H1 (cell line): ENCODE measurements at regions not wholly inside any gene's neighbourhood (a gene's known extent, or its start where the extent isn't known, plus 50 kb on each side); places are given as distances from the start of the nearest gene placed in this dataset.

Experiments
- CTCF ChIA-PET: fragments of 300-600 bp; sonication (Branson Sonifier 250); formaldehyde crosslinking; loops from one replicate; lab custom pipeline; 2021; ENCODE audit not compliant: partially characterized antibody; lab: Charles Lee
- POLR2A ChIA-PET: fragments of 300-600 bp; sonication (Branson Sonifier 250); formaldehyde crosslinking; loops from one replicate; lab custom pipeline; 2021; ENCODE audit warnings: inconsistent platforms; ENCODE audit not compliant: partially characterized antibody; lab: Charles Lee
- DNase-seq, 2 experiments: peaks; one replicate each; pipeline versions ENCODE4 v3.0.0 to v3.0.0-alpha.2; 2010 to 2022; ENCODE audit warnings: low spot score in 2 of 2, low read depth in 1 of 2, mixed read lengths in 1 of 2
- FAIRE-seq: peaks from 2 replicates; lab custom pipeline; 2011; peaks lifted over from hg19 to GRCh38; lab: Jason Lieb, UNC
- H2AFZ ChIP-seq: 2 replicates; pipeline ENCODE4 v1.8.1; 2012; ENCODE audit warnings: low read length, inconsistent platforms
- H2AK5ac ChIP-seq: 2 replicates; pipeline ENCODE4 v1.6.1; 2013; ENCODE audit warnings: low read depth, low read length
- H2BK120ac ChIP-seq: replicated peaks from 2 replicates; pipeline ENCODE3; 2013; ENCODE audit warnings: low read depth, low read length, inconsistent platforms
- H2BK12ac ChIP-seq: 2 replicates; pipeline ENCODE4 v1.6.1; 2013; ENCODE audit warnings: low read depth, low read length
- H2BK15ac ChIP-seq: 2 replicates; pipeline ENCODE4 v1.6.1; 2013; ENCODE audit warnings: low read length
- H2BK20ac ChIP-seq: 2 replicates; pipeline ENCODE4 v1.6.1; 2013; ENCODE audit warnings: low read length
- H2BK5ac ChIP-seq: 2 replicates; pipeline ENCODE4 v1.6.1; 2013; ENCODE audit warnings: low read depth, low read length
- H3K14ac ChIP-seq: 2 replicates; pipeline ENCODE4 v1.6.1; 2013; ENCODE audit warnings: inconsistent platforms; ENCODE audit not compliant: insufficient read length
- H3K18ac ChIP-seq: 2 replicates; pipeline ENCODE4 v1.6.1; 2013; ENCODE audit warnings: low read length; ENCODE audit errors: extremely low read depth
- H3K23ac ChIP-seq: 2 replicates; pipeline ENCODE4 v1.6.1; 2013; ENCODE audit warnings: inconsistent platforms; ENCODE audit not compliant: insufficient read length
- H3K23me2 ChIP-seq: 2 replicates; pipeline ENCODE4 v1.6.1; 2013; ENCODE audit warnings: low read depth, low read length
- H3K27ac ChIP-seq: 2 replicates; pipeline ENCODE4 v1.6.1; 2011; ENCODE audit warnings: low read depth, low read length, inconsistent platforms
- H3K27me3 ChIP-seq, 4 experiments: replicated peaks in 1 of 4; 1 replicate in 1 of 4; 2 replicates in 3 of 4; pipeline versions ENCODE4 v1.6.1 to v1.8.1; 2011 to 2013; ENCODE audit warnings: low read length in 3 of 4, mild to moderate bottlenecking in 3 of 4, inconsistent platforms in 2 of 4, mixed read lengths in 2 of 4, moderate library complexity in 1 of 4; ENCODE audit not compliant: control insufficient read depth in 3 of 4, insufficient read depth in 3 of 4; ENCODE audit errors: extremely low read depth in 1 of 4
- H3K36me3 ChIP-seq, 4 experiments: 2 replicates each; pipeline versions ENCODE4 v1.6.1 to v1.8.1; 2011 to 2013; ENCODE audit warnings: mild to moderate bottlenecking in 4 of 4, low read length in 3 of 4, moderate library complexity in 2 of 4, control low read depth in 1 of 4, inconsistent platforms in 1 of 4; ENCODE audit not compliant: insufficient read depth in 4 of 4, control insufficient read depth in 2 of 4
- H3K4ac ChIP-seq: replicated peaks from 2 replicates; pipeline ENCODE3; 2013; ENCODE audit warnings: low read length, low read depth, mixed read lengths, inconsistent platforms; ENCODE audit not compliant: insufficient read length
- H3K4me1 ChIP-seq, 4 experiments: replicated peaks in 1 of 4; 1 replicate in 1 of 4; 2 replicates in 3 of 4; pipeline versions ENCODE4 v1.6.1 to v1.8.1; 2011 to 2013; ENCODE audit warnings: low read length in 3 of 4, inconsistent platforms in 2 of 4, mixed read lengths in 1 of 4; ENCODE audit not compliant: insufficient read depth in 4 of 4, control insufficient read depth in 3 of 4
- H3K4me2 ChIP-seq, 2 experiments: 2 replicates each; pipeline versions ENCODE4 v1.6.1 to v1.8.1; 2011 to 2013; ENCODE audit warnings: low read depth in 2 of 2, low read length in 2 of 2, control low read depth in 1 of 2, inconsistent platforms in 1 of 2, mild to moderate bottlenecking in 1 of 2; ENCODE audit not compliant: insufficient read depth in 1 of 2
- H3K4me3 ChIP-seq, 4 experiments: fragments of 200-600, 300-600 bp in 1 of 4; sonication (generic), shearing (Covaris generic), sonication (Bioruptor Twin) in 1 of 4; 2 replicates each; pipeline versions ENCODE4 v1.5.1 to v1.8.1; 2011 to 2016; ENCODE audit warnings: low read length in 4 of 4, low read depth in 3 of 4, control low read depth in 2 of 4, inconsistent platforms in 2 of 4, mild to moderate bottlenecking in 2 of 4, mixed read lengths in 1 of 4, moderate library complexity in 1 of 4; ENCODE audit not compliant: insufficient read depth in 2 of 4; ENCODE audit errors: extremely low read depth in 1 of 4
- H3K56ac ChIP-seq: replicated peaks from 2 replicates; pipeline ENCODE3; 2013; ENCODE audit warnings: low read depth, mild to moderate bottlenecking, mixed read lengths, low read length, inconsistent platforms; ENCODE audit not compliant: insufficient read length
- H3K79me1 ChIP-seq: 2 replicates; pipeline ENCODE4 v1.6.1; 2013; ENCODE audit warnings: low read depth, low read length, control low read depth
- H3K79me2 ChIP-seq, 2 experiments: 2 replicates each; pipeline versions ENCODE4 v1.6.1 to v1.8.1; 2012 to 2013; ENCODE audit warnings: low read length in 2 of 2, mild to moderate bottlenecking in 2 of 2, inconsistent platforms in 1 of 2; ENCODE audit not compliant: insufficient read depth in 2 of 2, control insufficient read depth in 1 of 2
- H3K9ac ChIP-seq, 4 experiments: replicated peaks in 1 of 4; 1 replicate in 1 of 4; 2 replicates in 3 of 4; pipeline versions ENCODE4 v1.6.1 to v1.8.1; 2011 to 2013; ENCODE audit warnings: low read depth in 3 of 4, low read length in 3 of 4, control low read depth in 2 of 4, mild to moderate bottlenecking in 2 of 4, moderate library complexity in 2 of 4, inconsistent platforms in 1 of 4; ENCODE audit errors: extremely low read depth in 1 of 4
- H3K9me3 ChIP-seq, 2 experiments: 2 replicates each; pipeline versions ENCODE4 v1.6.1 to v1.8.1; 2012 to 2013; ENCODE audit warnings: mild to moderate bottlenecking in 2 of 2, moderate library complexity in 2 of 2, control low read depth in 1 of 2, inconsistent platforms in 1 of 2, low read depth in 1 of 2, low read length in 1 of 2, mixed read lengths in 1 of 2; ENCODE audit not compliant: insufficient read depth in 2 of 2
- H4K20me1 ChIP-seq, 2 experiments: replicated peaks in 1 of 2; 2 replicates each; pipeline versions ENCODE3 to v1.8.1; 2011 to 2013; ENCODE audit warnings: inconsistent platforms in 2 of 2, low read length in 2 of 2, mild to moderate bottlenecking in 1 of 2; ENCODE audit not compliant: insufficient read depth in 2 of 2, control insufficient read depth in 1 of 2
- H4K5ac ChIP-seq: 2 replicates; pipeline ENCODE4 v1.6.1; 2013; ENCODE audit warnings: low read length, low read depth, mixed read lengths, inconsistent platforms; ENCODE audit not compliant: insufficient read length
- H4K8ac ChIP-seq: 2 replicates; pipeline ENCODE4 v1.8.0; 2013; ENCODE audit warnings: mild to moderate bottlenecking, moderate library complexity, low read length, inconsistent platforms; ENCODE audit not compliant: insufficient read depth; ENCODE audit errors: extremely low read depth
- H4K91ac ChIP-seq: replicated peaks from 2 replicates; pipeline ENCODE3; 2013; ENCODE audit warnings: low read length, mixed read lengths, inconsistent platforms; ENCODE audit not compliant: insufficient read length
- CHD1 ChIP-seq: IDR thresholded peaks from 2 replicates; pipeline ENCODE4 v1.6.1; 2012; ENCODE audit warnings: low read depth, low read length, improper control_type of control experiment
- RFX5 ChIP-seq: IDR thresholded peaks from 2 replicates; pipeline ENCODE4 v1.6.1; 2011; ENCODE audit warnings: low read depth, low read length, improper control_type of control experiment, borderline replicate concordance
- SIN3A ChIP-seq, 2 experiments: IDR thresholded peaks in 1 of 2; conservative IDR thresholded peaks in 1 of 2; 2 replicates each; pipeline ENCODE4 v1.6.1; 2011 to 2012; ENCODE audit warnings: low read length in 2 of 2, improper control_type of control experiment in 1 of 2, low read depth in 1 of 2, mild to moderate bottlenecking in 1 of 2
- SIRT6 ChIP-seq: IDR thresholded peaks from one replicate; pipeline ENCODE4 v1.7.1; 2012; ENCODE audit warnings: low read length, inconsistent platforms
- TCF12 ChIP-seq: IDR thresholded peaks from 2 replicates; pipeline ENCODE4 v1.6.1; 2011; ENCODE audit warnings: low read depth, mild to moderate bottlenecking, low read length
- WGBS, 2 experiments: shearing (Covaris generic) in 1 of 2; methylation state at CpG; one replicate each; pipeline versions ENCODE4 v1.1.6 to v1.1.7; 2013 to 2015; ENCODE audit warnings: low lambda C conversion rate in 2 of 2, mixed read lengths in 2 of 2, inconsistent platforms in 1 of 2, low coverage in 1 of 2, missing lambda C conversion rate in 1 of 2; ENCODE audit not compliant: insufficient replicate concordance in 2 of 2, insufficient coverage in 1 of 2, insufficient read length in 1 of 2; ENCODE audit errors: extremely low coverage in 1 of 2, missing lambda C conversion rate in 1 of 2; 5-methylcytosine and 5-hydroxymethylcytosine counted together

GRCh38 chr10:30176182-30176581, 116.8 kb upstream of the JCAD start:
- Histone ChIP-seq H3K14ac (no peak overlapping the region), H2AK5ac (no peak overlapping the region), H3K56ac (no peak overlapping the region), H2AFZ (no peak overlapping the region), H3K4me1 (no peaks in the 10 kb centered on the region), H3K4me2 (no peak overlapping the region), H3K4ac (no peak overlapping the region), H3K4me3 (no peak overlapping the region), H2BK12ac (no peak overlapping the region), H3K27ac (no peak overlapping the region), H3K36me3 (no peaks in the 10 kb centered on the region), H3K79me1 (no peaks in the 10 kb centered on the region), H3K23me2 (no peaks in the 10 kb centered on the region; the same call in 1 of the 2 replicates), H2BK15ac (no peak overlapping the region), H2BK120ac (no peak overlapping the region), H3K9ac (no peak overlapping the region), H3K79me2 (no peaks in the 10 kb centered on the region), H2BK5ac (no peak overlapping the region), H2BK20ac (no peak overlapping the region), H4K5ac (no peak overlapping the region), H3K27me3 (no peaks in the 10 kb centered on the region), H4K8ac (no peak overlapping the region), H3K23ac (no peak overlapping the region), H3K9me3 (no peaks in the 10 kb centered on the region), H4K91ac (no peak overlapping the region), H4K20me1 (no peaks in the 10 kb centered on the region), H3K18ac (no peak overlapping the region)
- no peak for FAIRE-seq
- ChIA-PET POLR2A (interaction anchor here (0.7 to 0.8 kb wide), 2 partner anchors 23 to 66 kb away, joined by 3 to 4 read pairs; no protein-coding TSS in a partner anchor), CTCF (interaction anchor here (0.9 to 1.8 kb wide), 4 partner anchors 12 to 667 kb away, joined by 3 to 7 read pairs (median 3); no protein-coding TSS in a partner anchor)
- DNase-seq, result no peak
- 94% methylated on average over 9 of the region's 9 CpGs; no CpG with 5 or more reads in 1 of the 2 experiments for WGBS, 2 experiments
- TF ChIP-seq SIRT6 (no peak), RFX5 (no peak), SIN3A (conservative IDR thresholded peaks at IDR 0.05 in 1 of 2, IDR thresholded peaks at IDR 0.05 in 1 of 2; ENCODE audit: low read depth in 1 of 2, low read length in 2 of 2) (no peak), TCF12 (no peak), CHD1 (no peak)
